ENCODE measurements at regions not wholly inside any gene's neighbourhood (a gene's known extent, or its start where the extent isn't known, plus 50 kb on each side); places are given as distances from the start of the nearest gene placed in this dataset.

- TF ChIP-seq, protein P1, sequence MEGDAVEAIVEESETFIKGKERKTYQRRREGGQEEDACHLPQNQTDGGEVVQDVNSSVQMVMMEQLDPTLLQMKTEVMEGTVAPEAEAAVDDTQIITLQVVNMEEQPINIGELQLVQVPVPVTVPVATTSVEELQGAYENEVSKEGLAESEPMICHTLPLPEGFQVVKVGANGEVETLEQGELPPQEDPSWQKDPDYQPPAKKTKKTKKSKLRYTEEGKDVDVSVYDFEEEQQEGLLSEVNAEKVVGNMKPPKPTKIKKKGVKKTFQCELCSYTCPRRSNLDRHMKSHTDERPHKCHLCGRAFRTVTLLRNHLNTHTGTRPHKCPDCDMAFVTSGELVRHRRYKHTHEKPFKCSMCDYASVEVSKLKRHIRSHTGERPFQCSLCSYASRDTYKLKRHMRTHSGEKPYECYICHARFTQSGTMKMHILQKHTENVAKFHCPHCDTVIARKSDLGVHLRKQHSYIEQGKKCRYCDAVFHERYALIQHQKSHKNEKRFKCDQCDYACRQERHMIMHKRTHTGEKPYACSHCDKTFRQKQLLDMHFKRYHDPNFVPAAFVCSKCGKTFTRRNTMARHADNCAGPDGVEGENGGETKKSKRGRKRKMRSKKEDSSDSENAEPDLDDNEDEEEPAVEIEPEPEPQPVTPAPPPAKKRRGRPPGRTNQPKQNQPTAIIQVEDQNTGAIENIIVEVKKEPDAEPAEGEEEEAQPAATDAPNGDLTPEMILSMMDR (IDR thresholded peaks at IDR 0.05; ENCODE audit: extremely low read depth in 1 of 2, insufficient read depth in 1 of 2, low read depth in 1 of 2, low read length in 2 of 2): no peak
- TF ChIP-seq POLR2AphosphoS5 (IDR thresholded peaks at IDR 0.05; ENCODE audit: insufficient read depth, low read depth, low read length): no peak
- TF ChIP-seq EZH2 (IDR thresholded peaks at IDR 0.05; ENCODE audit: borderline replicate concordance, low read depth, low read length, severe bottlenecking): no peak
- no peak for TF ChIP-seq POLR2A (IDR thresholded peaks at IDR 0.05; ENCODE audit: low read depth, low read length)
- TF ChIP-seq MAX (IDR thresholded peaks at IDR 0.05; ENCODE audit: insufficient read depth, insufficient read length): no peak
- TF ChIP-seq MYC (IDR thresholded peaks at IDR 0.05; ENCODE audit: low read depth, low read length): no peak
Observed at GRCh38 chr16:6331770-6332169, 1000.9 kb upstream of the RBFOX1 start.
